ENCODE measurements at regions not wholly inside any gene's neighbourhood (a gene's known extent, or its start where the extent isn't known, plus 50 kb on each side); places are given as distances from the start of the nearest gene placed in this dataset.

GRCh38 chr5:4981608-4982007 lies 158.5 kb upstream of the ADAMTS16 start:
- no peak for DNase-seq

GRCh38 chr5:4983701-4984100 lies 156.4 kb upstream of the ADAMTS16 start:
- DNase-seq, result no peak

- no peak for DNase-seq
Observed at GRCh38 chr5:4984461-4984860, 155.7 kb upstream of the ADAMTS16 start.

- DNase-seq, result no peak
Observed at GRCh38 chr5:4987431-4987830, 152.7 kb upstream of the ADAMTS16 start.

GRCh38 chr5:4989118-4989517 lies 151.0 kb upstream of the ADAMTS16 start:
- DNase-seq, result no peak

- DNase-seq, result no peak
Observed at GRCh38 chr5:4990017-4990416, 150.1 kb upstream of the ADAMTS16 start.

GRCh38 chr5:4990462-4990861 lies 149.7 kb upstream of the ADAMTS16 start:
- no peak for DNase-seq

GRCh38 chr5:4991925-4992324 lies 148.2 kb upstream of the ADAMTS16 start:
- no peak for DNase-seq

- DNase-seq, result no peak
Observed at GRCh38 chr5:4995014-4995413, 145.1 kb upstream of the ADAMTS16 start.

GRCh38 chr5:5005353-5005752 lies 134.8 kb upstream of the ADAMTS16 start:
- no peak for DNase-seq

GRCh38 chr5:5006548-5006947 lies 133.6 kb upstream of the ADAMTS16 start:
- DNase-seq, result no peak

- DNase-seq, result no peak
Observed at GRCh38 chr5:5009240-5009639, 130.9 kb upstream of the ADAMTS16 start.

GRCh38 chr5:5011151-5011550 lies 129.0 kb upstream of the ADAMTS16 start:
- no peak for DNase-seq

- no peak for DNase-seq
Observed at GRCh38 chr5:5014586-5015235, 125.4 kb upstream of the ADAMTS16 start.

GRCh38 chr5:5017827-5018577 lies 122.1 kb upstream of the ADAMTS16 start:
- no peak for DNase-seq

- DNase-seq, result no peak
Observed at GRCh38 chr5:5018578-5018970, 121.6 kb upstream of the ADAMTS16 start.

GRCh38 chr5:5021436-5021835 lies 118.7 kb upstream of the ADAMTS16 start:
- DNase-seq, result no peak

GRCh38 chr5:5025098-5025773 lies 114.9 kb upstream of the ADAMTS16 start:
- DNase-seq, result no peak

- no peak for DNase-seq
Observed at GRCh38 chr5:5025774-5026408, 114.2 kb upstream of the ADAMTS16 start.

GRCh38 chr5:5026409-5026785 lies 113.7 kb upstream of the ADAMTS16 start:
- no peak for DNase-seq

- DNase-seq, result no peak
Observed at GRCh38 chr5:5031665-5032064, 108.5 kb upstream of the ADAMTS16 start.

- no peak for DNase-seq
Observed at GRCh38 chr5:5037674-5038073, 102.5 kb upstream of the ADAMTS16 start.

- no peak for DNase-seq
Observed at GRCh38 chr5:5039918-5040317, 100.2 kb upstream of the ADAMTS16 start.

- DNase-seq, result no peak
Observed at GRCh38 chr5:5040712-5041111, 99.4 kb upstream of the ADAMTS16 start.

All from stimulated activated naive CD4-positive, alpha-beta T cell treated with Interleukin-2 at 50 U/mL for 16 hours (primary cell).